Stimulated activated CD8-positive, alpha-beta memory T cell treated with anti-CD3 and anti-CD28 coated beads, Interleukin-15, amount 100 ng/mL, for 1 hour (primary cell): ENCODE measurements at regions not wholly inside any gene's neighbourhood (a gene's known extent, or its start where the extent isn't known, plus 50 kb on each side); places are given as distances from the start of the nearest gene placed in this dataset.

Experiments
- DNase-seq: peaks from one replicate; pipeline ENCODE4 v3.0.0-alpha.2; 2020; ENCODE audit warnings: low read depth

DNA sequence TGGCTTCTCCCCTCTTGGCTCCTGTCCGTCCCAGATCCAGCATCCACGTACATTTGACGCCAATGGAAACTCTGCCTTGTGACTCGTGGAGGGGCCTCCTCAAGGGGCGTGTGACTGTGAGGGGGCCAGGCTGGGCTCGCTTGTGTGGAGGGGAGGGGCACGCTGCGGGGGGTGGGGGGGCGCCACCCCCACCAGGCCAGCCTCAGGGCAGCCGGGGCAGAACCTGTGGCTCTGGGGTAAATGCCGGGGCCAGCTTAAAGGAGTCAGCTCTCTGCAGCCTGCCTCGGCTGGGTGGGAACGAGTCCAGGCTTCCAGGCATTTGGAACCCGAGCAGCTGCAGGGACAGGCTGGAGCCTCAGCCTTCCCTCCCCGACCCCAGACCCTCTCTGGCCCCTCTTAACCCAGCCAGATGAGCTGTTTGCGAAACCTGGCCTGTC lies 94.1 kb downstream of the SIK1 start:
- no peak for DNase-seq

DNA sequence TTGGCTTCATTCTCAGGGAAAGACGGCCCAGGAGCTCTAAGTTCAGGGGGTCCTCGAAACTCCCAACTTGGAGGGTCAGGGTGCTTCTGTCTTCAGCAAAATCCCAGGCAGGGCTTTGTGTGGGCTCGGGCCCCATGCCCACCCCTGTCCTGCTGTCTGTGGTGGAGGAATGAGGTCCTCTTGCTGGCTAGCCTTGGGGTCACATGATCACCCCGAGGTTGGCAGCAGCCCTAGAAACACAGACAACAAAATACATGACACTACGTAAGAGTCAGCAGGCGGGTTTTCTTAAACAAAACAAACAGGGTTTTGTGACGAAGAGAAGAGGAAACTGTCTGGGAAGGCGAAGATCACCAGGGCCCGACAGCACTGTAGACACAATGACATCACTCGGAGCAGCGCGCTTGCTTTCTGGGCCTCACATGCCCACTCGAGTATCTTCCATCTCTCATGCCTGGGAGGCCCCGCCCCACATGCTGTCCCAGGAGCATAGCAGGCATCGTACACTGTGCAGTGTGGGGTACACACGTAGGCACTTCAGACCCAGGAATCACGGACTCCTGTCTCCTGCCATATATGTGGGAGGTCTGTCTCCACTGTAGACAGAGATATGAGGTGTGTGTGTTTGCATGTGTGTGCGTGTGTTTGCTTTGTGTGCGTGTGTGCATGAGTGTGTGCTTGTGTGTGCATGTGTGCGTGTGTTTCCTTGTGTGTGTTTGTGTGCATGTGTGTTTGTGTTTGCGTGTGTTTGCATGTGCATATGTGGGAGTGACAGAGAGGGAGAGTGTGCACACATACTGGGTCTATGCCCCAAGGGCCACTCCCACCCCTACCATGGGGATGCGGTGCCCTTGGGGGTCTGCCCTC lies 94.7 kb downstream of the SIK1 start:
- no peak for DNase-seq

DNA sequence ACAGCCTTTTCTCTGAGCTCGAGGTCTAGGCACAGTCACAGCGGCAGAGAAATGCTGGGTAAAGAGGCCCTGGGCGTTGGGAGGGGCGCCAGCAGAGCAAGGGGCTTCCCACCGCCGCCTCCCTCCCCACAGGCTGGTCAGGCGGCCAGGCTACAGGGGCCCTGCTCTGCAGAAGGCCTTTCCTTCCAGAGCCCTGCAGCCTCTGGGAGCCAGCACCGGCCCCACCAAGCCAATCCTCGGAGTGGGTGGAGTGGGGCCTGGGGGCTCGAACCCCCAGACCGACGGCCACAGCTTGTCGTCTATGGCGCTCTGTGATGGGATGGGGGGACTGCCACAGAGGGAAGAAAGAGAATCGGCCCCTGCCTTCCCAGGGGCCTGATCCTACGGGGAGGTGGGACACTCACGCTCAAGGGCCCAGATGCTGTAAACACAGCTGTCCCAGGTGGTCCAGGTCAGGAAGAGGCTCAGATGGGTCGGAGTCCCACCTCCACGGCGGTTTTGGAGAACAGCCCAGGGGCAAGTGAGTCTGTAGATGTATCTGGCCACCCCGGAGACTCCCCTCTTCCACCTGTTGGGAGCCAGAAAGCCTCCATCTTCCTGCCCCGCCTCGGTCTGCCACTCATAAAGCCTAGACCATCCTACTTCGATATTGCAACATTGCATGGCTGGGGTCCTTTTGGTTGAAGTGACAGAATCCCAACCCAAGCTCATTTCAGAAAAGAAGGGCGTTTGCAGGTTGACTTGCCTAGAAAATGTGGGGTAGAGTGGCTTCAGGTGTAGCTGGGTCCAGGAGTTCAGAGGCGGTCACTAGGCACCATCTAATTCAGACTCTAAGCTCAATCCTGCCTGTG lies 95.6 kb downstream of the SIK1 start:
- DNase-seq, result no peak

DNA sequence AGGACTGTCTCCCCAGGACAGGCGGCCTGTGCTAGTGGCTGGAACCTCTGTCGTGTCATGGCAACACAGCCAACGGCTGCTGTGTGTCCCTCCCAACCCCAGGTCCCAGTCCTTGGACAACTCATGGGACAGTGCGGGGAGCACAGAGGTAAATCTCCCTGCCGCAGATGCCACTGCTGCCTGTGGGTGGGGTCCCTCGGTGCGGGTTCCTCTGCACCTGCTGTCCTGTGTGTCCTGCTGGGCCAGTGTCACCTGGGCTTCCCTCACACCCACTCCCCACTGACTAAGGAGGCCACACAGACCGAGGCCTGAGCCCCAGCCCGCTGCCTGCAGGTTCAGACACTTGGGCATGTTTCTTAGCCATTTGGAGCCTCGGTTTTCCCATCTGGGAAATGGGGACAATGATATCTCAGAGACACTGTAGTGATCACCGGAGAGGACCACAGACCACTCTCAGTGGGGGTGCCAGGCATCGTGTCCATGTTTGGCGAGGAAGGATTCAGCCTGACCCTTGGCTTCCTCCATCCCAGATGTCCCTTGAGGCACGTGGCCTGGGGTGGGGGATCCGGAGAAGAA lies 96.5 kb downstream of the SIK1 start:
- no peak for DNase-seq

DNA sequence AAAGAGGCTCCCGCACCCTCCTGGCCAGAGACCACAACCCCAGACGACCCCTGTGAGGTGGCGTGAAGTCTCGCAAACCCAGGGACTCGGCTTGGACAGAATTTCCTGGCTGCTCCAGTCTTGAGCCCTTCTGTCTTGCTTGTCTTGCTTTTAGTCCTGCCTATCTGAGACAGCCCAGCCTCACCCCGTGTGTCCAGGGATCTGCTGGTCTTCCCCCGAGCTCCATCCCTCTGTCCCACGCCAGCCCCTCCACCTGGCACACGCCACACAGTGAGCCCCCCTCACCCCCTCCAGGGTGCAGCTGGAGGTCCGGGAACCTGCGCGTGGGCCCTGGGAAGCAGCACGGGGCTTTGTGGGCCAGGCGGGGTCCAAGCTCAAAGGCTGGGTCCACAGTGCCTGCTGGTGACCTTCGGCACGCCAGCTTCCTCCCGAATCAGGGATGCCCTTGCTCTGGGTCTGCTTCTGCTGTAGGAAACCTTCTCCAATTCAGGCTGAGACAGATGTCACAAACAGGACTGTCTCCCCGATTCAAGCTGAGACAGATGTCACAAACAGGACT lies 97.1 kb downstream of the SIK1 start:
- DNase-seq, result no peak

DNA sequence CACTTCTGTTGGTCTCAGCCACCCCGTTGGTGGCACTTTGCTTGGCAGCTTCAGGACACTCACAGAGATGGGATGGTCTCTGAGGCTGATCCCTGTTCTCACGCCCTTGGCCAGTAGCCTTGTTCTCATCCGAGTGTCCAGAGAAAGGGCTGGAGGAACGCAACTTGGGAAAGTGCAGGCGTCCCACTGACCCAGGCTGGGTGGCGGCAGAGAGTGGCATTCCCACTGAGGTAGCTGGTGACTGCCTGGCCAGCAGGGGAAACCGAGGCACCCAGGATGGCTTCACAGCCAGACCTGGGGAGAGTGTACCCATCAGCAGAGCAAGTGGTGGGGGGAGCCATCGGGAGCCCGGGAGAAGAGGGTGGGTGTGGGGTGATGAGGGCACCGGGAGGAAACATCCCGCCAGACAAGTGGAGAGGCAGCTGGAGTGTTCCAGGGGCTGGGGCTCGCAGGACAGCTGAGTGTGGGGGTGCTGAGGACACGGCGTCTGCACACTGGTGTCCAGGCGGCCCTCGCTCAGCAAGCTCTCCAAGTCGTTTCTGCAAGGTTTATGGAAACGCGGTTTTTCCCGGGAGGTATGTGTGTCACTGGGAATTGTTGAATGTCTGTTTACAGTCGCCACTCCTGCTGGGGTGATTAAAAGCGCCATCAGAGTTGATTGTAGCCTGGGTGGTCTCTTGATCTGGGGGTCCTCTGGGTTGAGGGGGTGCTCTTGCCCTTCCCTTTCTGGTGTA lies 97.8 kb downstream of the SIK1 start:
- no peak for DNase-seq

- no peak for DNase-seq
These were observed 98.6 kb downstream of the SIK1 start for GRCh38 chr21:43328185-43328957.

- DNase-seq, result no peak
These were observed 100.8 kb downstream of the SIK1 start for GRCh38 chr21:43325968-43326715.

- DNase-seq, result no peak
These were observed 101.9 kb downstream of the SIK1 start for GRCh38 chr21:43325036-43325435.

GRCh38 chr21:43324596-43324995 lies 102.3 kb downstream of the SIK1 start:
- DNase-seq, result no peak

- DNase-seq, result no peak
These were observed 103.5 kb downstream of the SIK1 start for GRCh38 chr21:43323244-43324005.

DNA sequence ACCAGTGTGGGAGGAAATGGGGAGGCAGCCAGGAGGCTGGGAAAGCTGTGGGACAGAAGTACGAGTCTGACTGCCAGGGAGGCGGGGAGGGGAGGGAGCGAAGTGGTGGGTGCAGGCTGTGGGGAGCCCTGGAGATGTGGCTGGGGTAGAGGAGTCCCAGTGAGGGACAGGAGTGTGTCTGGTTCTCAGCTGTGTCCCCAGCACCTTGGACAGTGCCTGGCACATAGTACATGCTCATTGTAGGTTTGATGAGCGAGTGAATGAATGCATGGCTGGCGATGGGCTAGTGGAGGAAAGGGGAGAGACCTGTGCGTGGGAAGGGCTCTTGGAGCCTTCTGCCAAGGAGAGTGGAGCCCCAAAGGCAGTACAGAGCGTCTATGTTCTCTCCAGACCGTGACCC lies 104.1 kb downstream of the SIK1 start:
- DNase-seq, result no peak

DNA sequence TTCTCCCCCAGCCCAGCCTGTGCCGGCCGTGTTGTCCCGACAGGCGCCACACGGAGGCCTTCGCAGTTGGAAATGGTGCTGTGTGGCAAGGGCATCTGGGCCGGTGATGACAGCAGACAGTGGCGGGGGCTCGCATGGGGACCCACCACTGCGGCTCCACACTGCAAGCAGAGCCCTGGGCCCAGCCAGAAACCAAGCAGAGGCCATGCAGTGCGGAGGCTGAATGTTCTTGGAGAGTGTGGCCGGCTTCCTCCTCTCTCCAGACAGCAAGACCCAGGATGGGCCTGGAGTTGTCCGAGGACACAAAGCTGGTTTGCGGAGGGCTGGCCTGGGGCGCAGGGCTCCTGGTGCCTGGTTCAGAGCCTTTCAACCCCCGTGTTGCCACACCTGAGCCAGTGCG lies 104.6 kb downstream of the SIK1 start:
- no peak for DNase-seq

DNA sequence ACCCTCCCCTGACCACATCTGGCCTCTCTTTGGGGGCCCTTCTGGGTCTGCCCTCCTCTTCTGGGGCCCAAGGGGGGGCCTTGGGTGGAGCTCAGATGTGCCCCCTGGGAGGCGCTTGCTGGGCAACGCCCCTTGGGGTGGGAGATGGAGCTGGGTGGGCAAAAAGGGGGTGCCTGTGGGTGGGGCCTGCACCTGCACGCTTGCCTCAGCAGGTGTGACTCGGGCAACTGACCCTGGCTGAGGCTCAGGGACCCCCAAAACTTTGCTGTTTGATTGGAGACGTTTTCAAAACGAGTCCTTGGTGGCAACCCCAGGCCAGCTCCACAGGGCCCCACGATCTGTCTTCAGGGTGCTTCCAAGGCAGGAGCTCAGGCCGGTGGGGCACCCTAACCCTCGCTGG lies 105.3 kb downstream of the SIK1 start:
- DNase-seq, result no peak

DNA sequence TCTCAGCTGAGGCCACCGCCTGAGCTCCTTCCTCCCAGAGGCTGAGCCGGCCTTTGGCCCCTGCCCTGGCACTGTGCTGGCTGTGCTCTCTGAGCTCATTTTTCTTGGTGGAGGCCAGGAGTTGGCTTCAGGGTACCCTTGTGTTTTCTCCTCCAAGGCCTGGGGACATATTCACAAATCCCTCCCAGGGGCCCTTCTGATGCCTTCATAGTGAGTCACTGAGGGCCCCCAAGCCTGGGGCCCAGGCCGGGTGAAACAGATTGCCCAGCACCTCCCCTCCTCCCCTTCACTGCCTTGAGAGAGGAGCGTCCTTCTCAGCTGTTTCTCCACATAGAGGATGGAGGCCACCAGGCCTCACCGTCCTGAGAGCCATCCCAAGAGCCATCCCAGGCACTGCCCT lies 105.8 kb downstream of the SIK1 start:
- DNase-seq, result no peak

GRCh38 chr21:43320526-43320925 lies 106.4 kb downstream of the SIK1 start:
- DNase-seq, result no peak

DNA sequence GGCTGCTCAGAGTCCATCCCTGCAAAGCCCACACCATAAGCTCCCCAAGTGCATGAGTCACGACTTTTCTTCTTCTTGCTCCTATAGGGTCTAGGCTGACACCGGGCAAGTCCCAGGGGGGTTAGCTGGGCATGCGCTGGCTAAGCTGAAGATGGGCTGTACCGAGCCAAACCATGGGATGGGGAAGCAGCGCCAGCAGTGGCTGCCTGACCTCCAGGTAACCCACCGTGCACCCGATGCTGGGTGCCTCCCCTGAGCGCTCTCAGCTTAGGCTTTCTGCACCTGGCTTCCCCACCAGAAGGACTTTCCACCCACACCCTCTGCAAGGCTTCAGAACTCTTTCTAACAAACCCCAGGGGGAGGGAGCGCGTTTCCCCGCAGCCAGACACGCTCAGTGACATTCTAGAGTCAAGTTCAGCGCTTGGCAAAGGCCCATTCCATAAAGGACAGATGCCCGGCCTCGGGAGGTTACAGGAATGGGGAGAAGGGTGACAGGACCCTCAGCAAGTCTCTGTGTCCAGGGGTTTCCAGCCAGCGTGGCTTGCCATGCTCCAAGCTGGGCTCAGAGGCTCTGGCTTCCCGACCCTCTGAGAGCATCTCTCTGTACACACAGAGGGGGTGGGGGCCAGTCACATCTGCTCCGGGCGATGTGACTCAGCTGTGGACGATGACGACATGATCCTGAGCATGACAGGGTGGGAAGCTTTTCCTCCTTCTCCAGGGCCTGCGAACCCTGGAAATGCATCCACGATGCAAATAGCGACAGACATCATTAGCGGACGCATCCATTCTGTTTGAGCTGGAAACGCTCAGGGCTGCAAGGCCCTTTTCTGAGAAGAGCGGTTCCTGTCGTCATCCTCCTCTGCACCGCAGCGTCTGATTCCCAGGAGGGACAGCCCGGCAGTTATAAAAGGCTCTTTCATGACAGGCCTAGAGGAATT lies 107.8 kb downstream of the SIK1 start:
- no peak for DNase-seq

DNA sequence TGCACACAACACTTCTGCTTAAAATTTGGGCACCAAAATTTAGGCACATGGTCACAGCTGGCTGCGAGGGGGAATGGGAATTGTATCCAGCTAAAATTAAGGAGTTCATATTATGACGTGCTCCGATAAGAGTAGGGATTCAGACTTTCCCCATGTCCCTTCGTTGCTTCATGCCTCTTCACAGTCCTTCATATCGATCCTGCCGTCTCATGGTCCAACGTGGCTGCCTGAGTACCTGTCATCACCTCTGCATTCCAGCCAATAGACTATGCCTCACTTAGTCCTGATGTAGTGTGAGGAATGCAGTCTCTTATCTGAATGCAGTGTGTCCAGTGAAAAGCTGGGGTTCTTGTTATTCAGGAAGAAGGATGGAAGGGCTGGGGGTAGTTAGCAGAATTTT lies 108.6 kb downstream of the SIK1 start:
- DNase-seq, result no peak
